ENCODE measurements at regions not wholly inside any gene's neighbourhood (a gene's known extent, or its start where the extent isn't known, plus 50 kb on each side); places are given as distances from the start of the nearest gene placed in this dataset.

- H3K36me3 ChIP-seq (ENCODE audit: control insufficient read depth in 2 of 2, insufficient read depth in 1 of 2, low read length in 2 of 2): no peaks in the 10 kb centered on the region
- ChIA-PET POLR2A (no interaction called here), CTCF (interaction anchor here (0.6 kb wide), 1 partner anchor 71 kb away, joined by 3 read pairs; no protein-coding TSS in a partner anchor)
- H3K9me3 ChIP-seq (ENCODE audit: control insufficient read depth, insufficient read depth, low read depth, low read length): no peaks in the 10 kb centered on the region
- H3K4me3 ChIP-seq (ENCODE audit: low read depth, low read length): no peak overlapping the region
- H3K4me1 ChIP-seq (ENCODE audit: control insufficient read depth, insufficient read depth, low read length): no peaks in the 10 kb centered on the region
- no peak overlapping the region for H3K27ac ChIP-seq (ENCODE audit: extremely low read depth, low read depth, low read length)
- TF ChIP-seq ZNF248 (tag by site-specific recombination; IDR thresholded peaks at IDR 0.05) (no peak), ZNF274 (IDR thresholded peaks at IDR 0.05; ENCODE audit: low read length) (no peak), ZNF274 (tag by site-specific recombination; IDR thresholded peaks at IDR 0.05; ENCODE audit: borderline replicate concordance) (no peak), KLF7 (tag by site-specific recombination; IDR thresholded peaks at IDR 0.05; ENCODE audit: borderline replicate concordance) (no peak), ZNF549 (tag by site-specific recombination; IDR thresholded peaks at IDR 0.05) (no peak), ZNF776 (tag by site-specific recombination; IDR thresholded peaks at IDR 0.05; ENCODE audit: borderline replicate concordance) (no peak)
Measured at GRCh38 chr13:102983496-102983895, 82.7 kb downstream of the SLC10A2 start.

DNA sequence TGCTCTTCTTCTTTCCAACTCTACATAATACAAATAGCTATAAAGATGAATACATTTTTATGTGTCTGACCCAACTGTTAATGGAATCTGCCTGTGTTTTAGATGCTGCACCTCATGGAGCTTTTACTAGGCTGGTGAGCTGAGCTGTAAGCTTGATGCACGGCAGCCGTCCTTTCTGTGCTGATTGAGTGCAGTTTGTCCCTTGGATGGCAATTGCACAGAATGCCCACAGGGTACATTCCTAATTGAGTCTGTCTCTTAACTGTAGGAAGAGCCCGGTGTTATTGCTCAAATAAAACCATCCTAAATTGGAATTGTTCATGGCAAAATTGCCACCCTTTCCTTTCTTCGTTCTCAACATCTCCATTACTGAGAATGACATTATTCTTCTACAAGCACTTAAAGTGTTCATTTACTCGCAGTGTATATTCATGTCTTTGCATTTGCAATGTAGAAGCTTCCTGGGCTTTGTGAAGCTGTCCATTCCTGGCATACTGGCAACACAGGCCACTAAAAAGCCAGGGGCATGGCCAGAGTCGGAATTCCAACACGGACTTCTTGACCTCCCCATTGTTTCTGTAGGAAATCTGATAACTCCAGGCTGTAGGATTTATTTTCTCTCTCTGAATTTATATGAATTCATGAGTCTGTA lies 85.8 kb downstream of the SLC10A2 start:
- Histone ChIP-seq H3K4me1 (ENCODE audit: control insufficient read depth, insufficient read depth, low read length) (no peaks in the 10 kb centered on the region), H3K4me3 (ENCODE audit: low read depth, low read length) (no peak overlapping the region), H3K27ac (ENCODE audit: extremely low read depth, low read depth, low read length) (no peak overlapping the region), H3K9me3 (ENCODE audit: control insufficient read depth, insufficient read depth, low read depth, low read length) (no peaks in the 10 kb centered on the region), H3K36me3 (ENCODE audit: control insufficient read depth in 2 of 2, insufficient read depth in 1 of 2, low read length in 2 of 2) (no peaks in the 10 kb centered on the region)
- TF ChIP-seq ZNF660 (tag by site-specific recombination; IDR thresholded peaks at IDR 0.05): no peak
- TF ChIP-seq, protein P1, sequence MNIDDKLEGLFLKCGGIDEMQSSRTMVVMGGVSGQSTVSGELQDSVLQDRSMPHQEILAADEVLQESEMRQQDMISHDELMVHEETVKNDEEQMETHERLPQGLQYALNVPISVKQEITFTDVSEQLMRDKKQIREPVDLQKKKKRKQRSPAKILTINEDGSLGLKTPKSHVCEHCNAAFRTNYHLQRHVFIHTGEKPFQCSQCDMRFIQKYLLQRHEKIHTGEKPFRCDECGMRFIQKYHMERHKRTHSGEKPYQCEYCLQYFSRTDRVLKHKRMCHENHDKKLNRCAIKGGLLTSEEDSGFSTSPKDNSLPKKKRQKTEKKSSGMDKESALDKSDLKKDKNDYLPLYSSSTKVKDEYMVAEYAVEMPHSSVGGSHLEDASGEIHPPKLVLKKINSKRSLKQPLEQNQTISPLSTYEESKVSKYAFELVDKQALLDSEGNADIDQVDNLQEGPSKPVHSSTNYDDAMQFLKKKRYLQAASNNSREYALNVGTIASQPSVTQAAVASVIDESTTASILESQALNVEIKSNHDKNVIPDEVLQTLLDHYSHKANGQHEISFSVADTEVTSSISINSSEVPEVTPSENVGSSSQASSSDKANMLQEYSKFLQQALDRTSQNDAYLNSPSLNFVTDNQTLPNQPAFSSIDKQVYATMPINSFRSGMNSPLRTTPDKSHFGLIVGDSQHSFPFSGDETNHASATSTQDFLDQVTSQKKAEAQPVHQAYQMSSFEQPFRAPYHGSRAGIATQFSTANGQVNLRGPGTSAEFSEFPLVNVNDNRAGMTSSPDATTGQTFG (tag by site-specific recombination; IDR thresholded peaks at IDR 0.05; ENCODE audit: borderline replicate concordance): no peak
- no peak for TF ChIP-seq ZNF404 (tag by site-specific recombination; IDR thresholded peaks at IDR 0.05)
- ChIA-PET CTCF (no interaction called here), POLR2A (no interaction called here)

DNA sequence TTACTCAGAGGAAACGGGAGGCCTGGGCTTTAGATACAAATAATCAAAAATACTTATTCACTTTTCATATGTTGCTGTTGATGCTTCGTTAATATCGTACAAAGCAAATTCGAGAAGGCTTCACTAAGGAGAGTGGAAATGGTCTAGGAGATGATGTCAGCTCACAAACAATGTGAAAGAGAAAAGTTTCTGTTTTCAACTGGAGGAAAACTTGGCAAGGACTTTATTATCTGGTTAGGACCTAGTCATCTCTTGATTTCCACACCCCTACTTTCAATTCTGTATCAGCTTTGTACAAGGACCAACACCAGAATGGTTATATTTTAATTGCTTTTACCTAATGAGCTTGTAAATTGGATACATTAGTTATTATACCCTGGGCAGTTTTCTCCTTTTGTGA lies 88.0 kb downstream of the SLC10A2 start:
- Histone ChIP-seq H3K27ac (ENCODE audit: extremely low read depth, low read depth, low read length) (no peak overlapping the region), H3K9me3 (ENCODE audit: control insufficient read depth, insufficient read depth, low read depth, low read length) (no peaks in the 10 kb centered on the region), H3K36me3 (ENCODE audit: control insufficient read depth in 2 of 2, insufficient read depth in 1 of 2, low read length in 2 of 2) (no peaks in the 10 kb centered on the region), H3K4me1 (ENCODE audit: control insufficient read depth, insufficient read depth, low read length) (no peaks in the 10 kb centered on the region), H3K4me3 (ENCODE audit: low read depth, low read length) (no peak overlapping the region)
- TF ChIP-seq IKZF3 (tag by site-specific recombination; IDR thresholded peaks at IDR 0.05) (no peak), ZNF768 (tag by site-specific recombination; IDR thresholded peaks at IDR 0.05) (no peak)
- POLR2A ChIA-PET: no interaction called here
- CTCF ChIA-PET: no interaction called here

- Histone ChIP-seq H3K4me1 (ENCODE audit: control insufficient read depth, insufficient read depth, low read length) (no peaks in the 10 kb centered on the region), H3K9me3 (ENCODE audit: control insufficient read depth, insufficient read depth, low read depth, low read length) (no peaks in the 10 kb centered on the region), H3K4me3 (ENCODE audit: low read depth, low read length) (no peak overlapping the region), H3K36me3 (ENCODE audit: control insufficient read depth in 2 of 2, insufficient read depth in 1 of 2, low read length in 2 of 2) (no peaks in the 10 kb centered on the region), H3K27ac (ENCODE audit: extremely low read depth, low read depth, low read length) (no peak overlapping the region)
- CTCF ChIA-PET: no interaction called here
- POLR2A ChIA-PET: no interaction called here
- TF ChIP-seq ZNF785 (tag by site-specific recombination; IDR thresholded peaks at IDR 0.05) (no peak), GLI2 (tag by site-specific recombination; IDR thresholded peaks at IDR 0.05; ENCODE audit: borderline replicate concordance, low read depth) (no peak), RBAK (tag by site-specific recombination; IDR thresholded peaks at IDR 0.05) (no peak), ZNF302 (tag by site-specific recombination; IDR thresholded peaks at IDR 0.05; ENCODE audit: low read depth) (no peak), ZNF677 (tag by site-specific recombination; IDR thresholded peaks at IDR 0.05) (no peak), ZNF169 (tag by site-specific recombination; IDR thresholded peaks at IDR 0.05) (no peak), ZNF362 (tag by site-specific recombination; IDR thresholded peaks at IDR 0.05) (no peak)
Measured at GRCh38 chr13:102977471-102977870, 88.7 kb downstream of the SLC10A2 start.

Measured in HEK293 (cell line).